IMR-90 (cell line): ENCODE measurements at regions not wholly inside any gene's neighbourhood (a gene's known extent, or its start where the extent isn't known, plus 50 kb on each side); places are given as distances from the start of the nearest gene placed in this dataset.

Source experiments
- ATAC-seq: fragments of 200-7000 bp; cut with Tn5 transposase; 2 replicates; pipeline ENCODE4 v1.9.1; 2020; ENCODE audit warnings: low read depth, mild to moderate bottlenecking, moderate library complexity
- BruUV-seq: library from RNA; stranded (reverse); fragments of 400-500 nt; replicated peaks from 2 replicates; lab custom pipeline; 2021; lab: Mats Ljungman, UMichigan
- CTCF ChIA-PET: fragments of 300-600 bp; formaldehyde crosslinking; extraction: SDS; loops from one replicate; lab custom pipeline; 2021; ENCODE audit warnings: antibody characterized with exemption; lab: Yijun Ruan, JAX
- POLR2A ChIA-PET: fragments of 300-600 bp; sonication (Branson Sonifier 250); formaldehyde crosslinking; loops from one replicate; lab custom pipeline; 2022; ENCODE audit warnings: antibody characterized with exemption; ENCODE audit not compliant: unreplicated experiment; lab: Charles Lee
- DNase-seq: peaks from one replicate; pipeline ENCODE4 v3.0.0; 2013
- H2AFZ ChIP-seq: replicated peaks from 2 replicates; pipeline ENCODE3; 2013; ENCODE audit warnings: low read length, mild to moderate bottlenecking; ENCODE audit not compliant: poor library complexity
- H2AK5ac ChIP-seq: 2 replicates; pipeline ENCODE4 v1.6.1; 2013; ENCODE audit warnings: low read depth, low read length, inconsistent platforms
- H2AK9ac ChIP-seq: replicated peaks from 2 replicates; pipeline ENCODE3; 2013; ENCODE audit warnings: mild to moderate bottlenecking, low read depth, low read length, moderate library complexity; ENCODE audit not compliant: poor library complexity
- H2BK120ac ChIP-seq: 2 replicates; pipeline ENCODE4 v1.6.1; 2013; ENCODE audit warnings: low read depth, low read length, inconsistent platforms
- H2BK15ac ChIP-seq: 3 replicates; pipeline ENCODE4 v1.6.1; 2013; ENCODE audit warnings: low read depth, low read length, inconsistent platforms
- H2BK20ac ChIP-seq: 2 replicates; pipeline ENCODE4 v1.6.1; 2013; ENCODE audit warnings: low read depth, mild to moderate bottlenecking, inconsistent platforms, low read length, moderate library complexity
- H2BK5ac ChIP-seq: 2 replicates; pipeline ENCODE4 v1.6.1; 2013; ENCODE audit warnings: mild to moderate bottlenecking, low read depth, low read length, inconsistent platforms; ENCODE audit not compliant: poor library complexity, severe bottlenecking
- H3K14ac ChIP-seq: replicated peaks from 2 replicates; pipeline ENCODE4 v1.6.1; 2013; ENCODE audit warnings: low read depth, low read length, inconsistent platforms
- H3K18ac ChIP-seq: 2 replicates; pipeline ENCODE4 v1.6.1; 2013; ENCODE audit warnings: low read depth, low read length, control low read depth
- H3K23ac ChIP-seq: 2 replicates; pipeline ENCODE4 v1.6.1; 2013; ENCODE audit warnings: low read depth, low read length, inconsistent platforms
- H3K27ac ChIP-seq: 2 replicates; pipeline ENCODE4 v1.5.1; 2013; ENCODE audit warnings: mild to moderate bottlenecking, control low read depth, low read length; ENCODE audit not compliant: insufficient read depth
- H3K27me3 ChIP-seq: 2 replicates; pipeline ENCODE4 v1.6.1; 2013; ENCODE audit warnings: low read length; ENCODE audit not compliant: control insufficient read depth, insufficient read depth
- H3K36me3 ChIP-seq: 2 replicates; pipeline ENCODE4 v1.6.1; 2013; ENCODE audit warnings: low read length, mixed read lengths; ENCODE audit not compliant: control insufficient read depth, insufficient read depth
- H3K4ac ChIP-seq: 2 replicates; pipeline ENCODE4 v1.6.1; 2013; ENCODE audit warnings: low read depth, low read length, inconsistent platforms
- H3K4me1 ChIP-seq: 2 replicates; pipeline ENCODE4 v1.6.1; 2013; ENCODE audit warnings: low read length, mixed read lengths; ENCODE audit not compliant: control insufficient read depth, insufficient read depth
- H3K4me2 ChIP-seq: 2 replicates; pipeline ENCODE4 v1.6.1; 2013; ENCODE audit warnings: low read depth, mild to moderate bottlenecking, control low read depth, low read length, moderate library complexity
- H3K4me3 ChIP-seq: 2 replicates; pipeline ENCODE4 v1.5.1; 2013; ENCODE audit warnings: low read depth, mild to moderate bottlenecking, control low read depth, low read length, moderate library complexity; ENCODE audit not compliant: insufficient read depth
- H3K56ac ChIP-seq: 2 replicates; pipeline ENCODE4 v1.6.1; 2013; ENCODE audit warnings: low read length, inconsistent platforms; ENCODE audit not compliant: insufficient read depth; ENCODE audit errors: extremely low read depth
- H3K79me1 ChIP-seq, 2 experiments: 2 replicates each; pipeline ENCODE4 v1.6.1; 2013; ENCODE audit warnings: low read length in 2 of 2, inconsistent platforms in 1 of 2, low read depth in 1 of 2
- H3K9ac ChIP-seq: 2 replicates; pipeline ENCODE4 v1.6.1; 2013; ENCODE audit warnings: low read depth, low read length, control low read depth
- H3K9me1 ChIP-seq: 2 replicates; pipeline ENCODE4 v1.6.1; 2013; ENCODE audit warnings: low read length, inconsistent platforms; ENCODE audit not compliant: insufficient read depth
- H3K9me3 ChIP-seq: 2 replicates; pipeline ENCODE4 v1.6.1; 2013; ENCODE audit warnings: low read length; ENCODE audit not compliant: control insufficient read depth, insufficient read depth
- H4K20me1 ChIP-seq: 2 replicates; pipeline ENCODE4 v1.6.1; 2013; ENCODE audit warnings: low read length, inconsistent platforms; ENCODE audit not compliant: insufficient read depth
- H4K5ac ChIP-seq: 2 replicates; pipeline ENCODE4 v1.6.1; 2013; ENCODE audit warnings: mild to moderate bottlenecking, low read depth, low read length, control low read depth
- H4K8ac ChIP-seq, 2 experiments: 2 replicates each; pipeline ENCODE4 v1.6.1; 2013; ENCODE audit warnings: low read depth in 2 of 2, low read length in 2 of 2, control low read depth in 1 of 2, inconsistent platforms in 1 of 2
- H4K91ac ChIP-seq: 2 replicates; pipeline ENCODE4 v1.6.1; 2013; ENCODE audit warnings: low read depth, low read length, inconsistent platforms; ENCODE audit not compliant: insufficient read depth
- BHLHE40 ChIP-seq: fragments of 150-350 bp; IDR thresholded peaks from 2 replicates; pipeline ENCODE4 v1.6.1; 2016; ENCODE audit warnings: mild to moderate bottlenecking, low read depth, low read length
- CEBPB ChIP-seq: IDR thresholded peaks from 2 replicates; pipeline ENCODE4 v1.6.1; 2012; ENCODE audit warnings: low read depth, low read length, improper control_type of control experiment
- FOS ChIP-seq: fragments of 150-350 bp; IDR thresholded peaks from 2 replicates; pipeline ENCODE4 v1.6.1; 2016; ENCODE audit warnings: low read depth, low read length
- MAZ ChIP-seq: IDR thresholded peaks from 2 replicates; pipeline ENCODE4 v1.6.1; 2012; ENCODE audit warnings: low read depth, mild to moderate bottlenecking, low read length, improper control_type of control experiment, moderate library complexity, borderline replicate concordance
- MXI1 ChIP-seq: IDR thresholded peaks from 2 replicates; pipeline ENCODE4 v1.6.1; 2012; ENCODE audit warnings: low read depth, mild to moderate bottlenecking, low read length, moderate library complexity, borderline replicate concordance
- POLR2A ChIP-seq: IDR thresholded peaks from 2 replicates; pipeline ENCODE4 v1.6.1; 2012; ENCODE audit warnings: mild to moderate bottlenecking, low read depth, low read length
- RAD21 ChIP-seq: IDR thresholded peaks from 2 replicates; pipeline ENCODE4 v1.6.1; 2012; ENCODE audit warnings: low read length, improper control_type of control experiment
- RCOR1 ChIP-seq: IDR thresholded peaks from 2 replicates; pipeline ENCODE4 v1.6.1; 2012; ENCODE audit warnings: mild to moderate bottlenecking, low read length, improper control_type of control experiment; ENCODE audit not compliant: insufficient replicate concordance
- WGBS, 2 experiments: methylation state at CpG; one replicate each; pipeline versions ENCODE4 v1.1.5 to v1.1.7; 2013; ENCODE audit warnings: missing lambda C conversion rate in 2 of 2; ENCODE audit not compliant: insufficient read length in 1 of 2; ENCODE audit errors: extremely low coverage in 2 of 2; 5-methylcytosine and 5-hydroxymethylcytosine counted together
- dilution Hi-C: fragments of 300-500 bp; cut with HindIII; formaldehyde crosslinking; loops from one replicate; pipeline ENCODE4 v1.14.3; 2018; ENCODE audit warnings: low sequenced_read_pairs; ENCODE audit not compliant: unreplicated experiment
- in situ Hi-C: fragments of 300-500 bp; cut with MboI; formaldehyde crosslinking; loops from 3 replicates; pipeline ENCODE4 v1.14.3; 2019; ENCODE audit warnings: low sequenced_read_pairs, inconsistent platforms, mixed read lengths
- intact Hi-C: fragments of 100-400 bp; cut with micrococcal nuclease; formaldehyde crosslinking; loops from 2 replicates; pipeline ENCODE4 v1.10.0; 2022

- dilution Hi-C loops, result no loop called here
- Histone ChIP-seq H3K18ac (no peak overlapping the region), H3K56ac (no peak overlapping the region), H2BK20ac (no peak overlapping the region), H4K91ac (no peak overlapping the region), H2BK120ac (no peak overlapping the region), H2AFZ (no peak overlapping the region), H3K14ac (no peak overlapping the region), H3K27me3 (no peaks in the 10 kb centered on the region), H3K4ac (no peak overlapping the region), H2BK15ac (no peak overlapping the region), H3K36me3 (no peaks in the 10 kb centered on the region), H2AK5ac (no peak overlapping the region), H4K20me1 (no peaks in the 10 kb centered on the region), H3K4me3 (no peak overlapping the region), H4K5ac (no peak overlapping the region), H4K8ac (no peak overlapping the region), H3K9ac (no peak overlapping the region), H3K27ac (no peak overlapping the region), H3K4me2 (no peak overlapping the region; the same call in 1 of the 2 replicates), H2AK9ac (no peak overlapping the region), H2BK5ac (peak overlapping the region; percentile 95), H3K23ac (no peak overlapping the region), H3K9me1 (no peaks in the 10 kb centered on the region), H3K4me1 (peaks cover 3% of the 10 kb centered on the region), H3K79me1 (no peaks in the 10 kb centered on the region), H3K9me3 (no peaks in the 10 kb centered on the region)
- intact Hi-C loops, result loop anchor here (5.0 kb wide), 1 partner anchor 275 kb away; no protein-coding TSS in a partner anchor
- in situ Hi-C loops, result no loop called here
- no TSS peak for BruUV-seq
- POLR2A ChIA-PET, result no interaction called here
- TF ChIP-seq RAD21 (0 out of 2 replicates have a peak, but pooled peaks have one; percentile 23), RCOR1 (peak; percentile 49), BHLHE40 (0 out of 2 replicates have a peak, but pooled peaks have one; percentile 27), MXI1 (no peak), FOS (peak; percentile 92), POLR2A (no peak), MAZ (no peak), CEBPB (peak; percentile 99)
- CTCF ChIA-PET, result no interaction called here
- WGBS, 2 experiments, result 83% methylated on average over 1 of the region's 1 CpG; no CpG with 5 or more reads in 1 of the 2 experiments
- peak; percentile 98 for DNase-seq
- ATAC-seq, result peak; percentile 95
Observed at GRCh38 chr2:51722311-51722710, 690.4 kb upstream of the NRXN1 start.
